GM11168 (cell line): ENCODE measurements at regions not wholly inside any gene's neighbourhood (a gene's known extent, or its start where the extent isn't known, plus 50 kb on each side); places are given as distances from the start of the nearest gene placed in this dataset.

ENCODE experiments used
- in situ Hi-C: fragments of 300-500 bp; cut with MboI; formaldehyde crosslinking; loops from one replicate; pipeline ENCODE4 v1.12.0; 2022; ENCODE audit warnings: low sequenced_read_pairs; ENCODE audit not compliant: unreplicated experiment

DNA sequence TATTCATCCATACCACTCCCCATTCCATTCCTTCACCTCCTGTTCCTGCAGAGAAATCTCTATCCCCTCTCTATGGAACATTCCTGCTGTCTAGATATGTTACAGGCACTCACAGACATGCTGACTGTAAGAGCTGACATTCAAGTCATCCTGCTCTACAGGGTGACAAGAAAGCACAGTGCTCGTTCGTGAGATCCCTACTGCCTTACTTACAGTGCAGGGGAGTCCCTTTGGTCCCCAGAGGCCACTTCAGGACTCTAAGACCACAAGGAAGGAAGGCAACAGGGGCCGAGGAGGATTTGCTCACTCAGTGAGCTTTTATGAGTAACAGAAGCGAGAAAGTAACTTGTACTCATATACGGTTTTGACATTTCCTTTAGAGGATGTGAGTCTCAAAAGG is 110.5 kb downstream of the GAS1 start:
- in situ Hi-C loops, result no loop called here

DNA sequence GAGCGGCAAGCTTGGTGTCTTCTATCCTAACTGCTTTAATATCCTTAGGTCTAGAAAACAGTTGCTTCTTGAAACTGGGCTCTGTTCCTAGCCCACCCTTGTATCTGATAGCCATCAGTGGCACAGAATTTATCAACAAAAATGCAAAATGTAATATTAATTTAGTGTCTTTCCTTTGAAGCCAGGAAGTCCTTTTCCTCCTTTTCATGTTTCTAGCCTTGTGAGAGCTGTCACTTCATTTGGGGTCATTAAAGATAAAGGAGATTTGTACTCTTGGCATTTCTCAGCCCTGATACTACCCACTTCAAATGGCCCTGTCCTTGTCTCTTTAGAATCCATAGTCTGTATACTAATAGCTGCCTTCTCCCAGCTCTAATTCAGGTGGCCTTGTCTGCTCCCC is 111.0 kb downstream of the GAS1 start:
- in situ Hi-C loops, result no loop called here

DNA sequence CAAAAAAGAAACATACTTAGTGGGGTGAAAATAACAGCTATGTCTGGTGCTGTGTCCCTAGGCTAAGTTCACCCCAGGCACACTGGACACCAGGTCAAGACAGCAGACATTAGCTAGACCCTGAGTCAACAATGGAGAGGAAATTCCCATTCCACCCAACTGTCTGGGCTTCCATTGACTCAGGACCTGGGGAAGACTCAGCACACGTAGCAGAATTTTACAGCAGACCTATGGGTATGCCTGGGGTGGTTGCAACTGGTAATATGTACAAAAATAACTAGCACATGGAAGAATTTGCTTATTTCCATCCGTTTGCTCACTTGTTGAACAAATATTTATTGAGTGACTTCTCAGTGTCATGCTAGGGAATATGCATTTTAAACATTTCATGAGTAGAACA is 117.0 kb downstream of the GAS1 start:
- in situ Hi-C loops, result no loop called here

DNA sequence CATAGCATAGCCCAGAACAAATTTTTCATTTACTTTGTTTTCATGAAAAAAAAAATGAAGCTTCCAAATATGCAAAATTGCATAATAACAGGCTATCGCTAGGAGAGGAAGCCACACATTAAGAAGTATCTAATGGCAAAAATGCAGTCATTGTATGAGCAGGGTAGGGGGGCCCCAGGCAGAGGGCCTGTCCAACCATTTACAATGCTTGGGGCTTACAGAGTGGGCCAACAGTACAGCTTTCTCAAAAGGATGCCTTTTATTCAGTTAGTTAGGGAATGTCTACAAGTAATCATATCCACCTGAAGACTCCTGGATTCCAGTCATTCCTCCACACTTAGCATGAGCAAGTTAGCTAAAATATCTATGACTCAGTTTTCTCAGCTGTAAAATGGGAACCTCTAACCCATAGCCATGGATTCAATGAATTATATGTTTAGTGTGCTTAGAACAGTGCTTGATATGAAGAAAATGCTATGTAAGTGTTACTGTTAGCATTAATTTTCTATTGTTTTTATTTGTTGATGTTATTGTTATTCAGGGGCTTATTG is 117.7 kb downstream of the GAS1 start:
- in situ Hi-C loops, result no loop called here

DNA sequence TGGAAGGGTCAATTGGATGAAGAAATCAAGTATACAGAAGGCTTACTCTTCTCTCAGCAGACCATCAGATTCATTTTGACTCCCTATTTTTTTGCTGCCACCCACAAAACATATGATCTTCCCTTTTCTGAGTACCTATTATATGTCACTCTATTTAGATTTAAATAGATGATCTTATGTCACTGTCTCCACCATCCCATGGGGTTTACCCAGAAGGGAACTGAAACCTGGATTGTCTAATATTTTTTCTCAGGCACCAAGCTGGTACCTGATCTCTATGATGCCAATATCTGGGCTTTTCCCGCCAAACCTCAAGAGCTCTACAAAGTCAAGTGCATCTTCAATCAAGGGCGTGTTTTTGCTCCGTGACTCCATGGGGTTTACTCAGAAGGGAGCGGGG is 118.7 kb downstream of the GAS1 start:
- in situ Hi-C loops, result no loop called here

DNA sequence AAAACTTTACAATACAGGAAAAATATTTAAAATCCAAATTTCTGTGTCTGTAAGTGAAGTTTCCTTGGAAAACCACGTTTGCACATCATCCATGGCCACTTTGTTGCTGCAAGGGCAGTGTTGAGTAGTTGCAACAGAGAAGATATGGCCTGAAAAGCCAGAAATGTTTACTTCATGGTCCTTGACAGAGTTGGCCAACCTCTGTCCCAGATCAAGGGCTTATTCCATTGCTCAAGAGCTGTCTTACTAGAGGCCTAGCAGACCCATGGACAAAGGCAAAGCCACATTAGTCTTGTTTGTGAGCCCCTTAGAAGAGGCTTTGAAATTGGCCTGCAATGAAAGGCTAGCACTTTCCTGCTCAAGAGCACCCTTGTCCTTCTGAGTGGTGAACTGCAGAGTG is 119.4 kb downstream of the GAS1 start:
- in situ Hi-C loops, result no loop called here

DNA sequence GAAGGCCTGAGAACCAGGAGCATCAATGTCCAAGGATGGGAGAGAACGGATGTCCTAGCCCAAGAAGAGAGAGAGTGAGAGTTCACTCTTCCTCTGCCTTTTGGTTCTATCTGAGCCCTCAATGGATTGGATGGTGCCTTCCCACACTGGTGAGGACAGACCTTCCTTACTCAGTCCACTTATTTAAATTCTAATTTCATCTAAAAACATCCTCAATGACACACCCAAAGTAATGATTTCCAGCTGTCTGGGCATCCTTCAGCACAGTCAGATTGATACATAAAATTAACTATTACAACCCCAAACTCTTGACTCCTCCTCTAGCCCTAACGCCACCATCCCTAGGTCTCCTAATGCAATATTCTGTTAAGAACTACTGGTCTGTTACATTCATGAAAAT is 122.0 kb downstream of the GAS1 start:
- in situ Hi-C loops, result no loop called here

DNA sequence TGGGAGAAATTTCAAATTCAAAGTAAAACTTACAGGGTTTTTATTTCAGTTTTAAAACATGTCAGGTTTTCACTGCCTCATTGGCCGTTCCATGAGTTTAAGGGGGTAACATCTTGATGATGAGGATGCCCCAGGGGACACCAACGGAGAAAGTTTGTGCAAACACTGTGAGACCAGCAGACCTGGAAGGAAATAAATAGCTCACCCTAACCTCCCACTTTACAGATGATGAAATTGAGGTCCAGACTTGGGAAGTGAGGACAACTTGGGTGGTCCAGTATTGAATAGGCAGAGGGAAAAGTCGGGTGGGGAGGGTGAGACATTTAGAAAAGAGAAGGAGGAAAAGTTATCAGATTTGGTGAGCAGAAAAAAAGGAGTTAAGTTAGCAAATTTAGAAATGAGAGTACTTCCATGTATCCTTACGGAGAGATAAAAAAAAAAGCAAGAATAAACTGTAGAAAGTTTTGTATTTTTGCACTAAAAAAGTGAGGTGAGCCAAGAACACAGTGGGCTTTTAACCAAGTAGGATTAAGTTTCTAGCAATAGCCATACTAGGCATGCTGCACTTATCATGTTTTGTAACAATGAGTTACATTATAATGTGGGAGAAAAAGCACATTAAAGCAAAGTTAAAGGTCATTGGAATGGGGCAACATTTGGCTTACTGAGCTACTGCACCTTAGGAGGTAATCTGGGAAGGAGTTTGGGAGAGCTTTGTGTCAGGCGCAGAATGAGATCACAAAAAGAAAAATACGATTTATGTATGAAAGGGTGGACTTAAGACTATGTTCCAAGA is 125.1 kb downstream of the GAS1 start:
- in situ Hi-C loops, result no loop called here

DNA sequence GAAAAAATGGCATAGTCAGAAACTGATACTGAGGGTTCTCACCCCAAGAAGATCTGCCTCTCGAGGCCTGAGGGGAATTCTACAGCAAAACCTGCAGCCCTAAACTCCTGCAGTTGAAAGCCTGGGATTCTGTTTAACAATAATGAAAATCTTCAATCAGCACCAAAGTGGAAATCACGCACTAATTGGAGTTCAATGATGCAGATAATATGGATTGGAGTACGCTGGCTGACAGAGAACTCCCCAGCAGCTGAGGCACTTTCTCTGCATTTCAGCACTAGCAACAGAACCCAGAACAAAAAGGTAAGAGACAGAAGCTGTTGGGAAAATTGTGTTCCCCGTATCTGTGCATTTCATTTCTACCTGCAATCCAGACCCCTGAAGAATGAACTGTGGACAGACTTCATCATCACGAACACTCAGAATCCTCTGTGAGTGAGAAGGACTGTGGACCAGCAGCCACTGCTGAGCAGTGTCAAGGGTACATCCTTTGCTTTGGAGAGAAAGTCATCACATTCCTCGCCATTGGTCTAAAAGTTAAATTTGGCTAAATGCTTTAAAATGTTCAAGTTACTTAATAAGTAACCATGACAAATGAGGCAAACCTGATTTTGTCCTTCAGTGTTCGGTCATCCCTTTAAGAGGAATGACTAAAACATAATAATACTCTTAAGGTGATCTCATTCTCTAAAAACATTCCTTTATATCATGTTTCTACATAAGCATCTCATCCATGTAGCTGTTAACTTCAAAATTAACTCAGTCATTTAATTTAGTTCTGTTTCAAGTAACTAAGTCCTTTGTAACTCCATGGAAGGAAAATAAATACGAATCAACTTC is 126.1 kb downstream of the GAS1 start:
- in situ Hi-C loops, result no loop called here

DNA sequence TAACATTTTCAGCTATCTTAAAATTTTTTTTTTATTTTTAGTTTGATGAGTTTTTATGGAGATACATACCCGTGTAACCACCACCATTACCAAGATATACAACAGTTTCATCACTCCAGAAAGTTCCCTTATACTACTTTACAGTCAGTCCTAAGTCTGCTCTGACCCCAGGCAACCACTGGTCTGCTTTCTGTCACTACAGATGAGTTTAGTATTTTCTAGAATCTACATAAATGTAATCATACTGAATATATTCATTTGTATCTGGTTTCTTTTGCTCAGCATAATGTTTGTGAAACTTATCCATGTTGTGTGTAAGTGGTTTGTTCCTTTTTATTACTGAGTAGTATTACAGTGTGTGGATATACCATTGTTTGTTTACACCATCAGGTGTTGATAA is 127.8 kb downstream of the GAS1 start:
- in situ Hi-C loops, result no loop called here

DNA sequence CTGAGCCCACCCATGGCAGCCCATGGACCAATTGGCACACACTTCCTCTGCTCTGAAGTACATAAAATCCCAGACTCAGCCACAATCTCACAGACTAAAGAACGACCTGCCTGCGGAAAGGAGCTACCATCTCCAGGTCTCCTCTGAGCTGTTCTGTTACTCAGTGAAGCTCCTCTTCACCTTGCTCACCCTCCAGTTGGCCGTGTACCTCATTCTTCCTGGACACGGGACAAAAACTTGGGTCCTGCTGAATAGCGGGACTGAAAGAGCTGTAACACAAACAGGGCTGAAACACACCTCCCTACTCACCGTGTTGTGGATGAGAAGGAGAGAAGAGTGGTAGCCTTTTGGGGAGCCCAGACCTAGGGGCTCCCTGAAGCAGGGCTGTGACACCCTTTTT is 128.7 kb downstream of the GAS1 start:
- in situ Hi-C loops, result no loop called here

DNA sequence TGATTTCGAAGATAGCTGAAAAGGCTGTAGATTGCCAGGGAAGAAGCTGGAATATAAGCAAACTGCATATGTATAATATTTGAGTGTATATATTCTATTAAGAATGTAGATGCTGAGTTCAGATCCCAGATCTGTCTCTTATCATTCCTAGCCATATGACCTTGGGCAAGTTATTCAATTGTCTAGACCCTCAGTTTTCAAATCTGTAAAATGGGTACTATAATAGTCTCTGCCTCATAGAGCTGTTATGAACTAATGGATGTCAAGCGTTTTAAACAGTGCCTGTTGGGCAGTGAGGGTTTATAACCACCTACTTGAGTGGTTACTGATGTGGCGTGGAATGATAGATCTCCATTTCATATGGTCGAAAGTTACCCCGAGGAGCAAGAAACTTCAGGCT is 130.4 kb downstream of the GAS1 start:
- in situ Hi-C loops, result no loop called here

DNA sequence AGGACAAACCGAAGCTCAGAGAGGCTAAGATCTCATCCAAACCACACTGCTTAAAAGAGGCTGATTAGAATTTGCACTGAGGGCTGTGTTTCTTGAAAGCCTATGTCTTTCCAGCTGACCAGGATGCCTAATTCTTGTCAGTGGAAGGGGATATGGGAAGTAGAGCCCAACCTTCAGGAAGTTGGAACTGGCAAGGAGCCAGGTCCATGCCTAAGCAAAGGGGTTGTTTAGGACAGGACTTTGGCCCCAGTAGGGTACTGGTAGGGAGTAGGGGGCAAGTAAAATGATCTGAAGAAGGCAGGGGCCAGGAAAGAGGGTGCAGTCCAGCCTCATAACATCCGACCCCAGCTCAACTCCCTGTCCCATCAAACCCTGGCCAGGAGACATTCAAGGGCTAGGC is 130.9 kb downstream of the GAS1 start:
- in situ Hi-C loops, result no loop called here

DNA sequence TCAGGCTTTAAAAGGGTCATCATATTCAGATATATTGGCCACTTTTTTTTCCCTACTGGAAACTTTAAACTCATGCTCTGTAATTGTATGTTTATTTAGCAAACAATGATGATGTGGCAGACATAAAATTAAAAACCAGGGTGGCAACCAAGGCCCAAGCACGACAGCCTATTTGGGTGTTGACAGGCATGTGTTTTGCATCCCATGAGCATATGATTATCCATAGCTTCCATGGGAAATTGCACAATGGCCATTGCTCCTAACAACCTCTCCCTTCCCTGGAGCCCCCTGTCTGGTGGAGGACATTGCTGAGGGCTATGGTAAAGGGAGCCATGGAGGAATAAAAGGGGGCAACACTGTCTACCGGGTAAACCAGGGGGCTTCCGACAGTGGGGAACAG is 134.7 kb downstream of the GAS1 start:
- in situ Hi-C loops, result no loop called here

DNA sequence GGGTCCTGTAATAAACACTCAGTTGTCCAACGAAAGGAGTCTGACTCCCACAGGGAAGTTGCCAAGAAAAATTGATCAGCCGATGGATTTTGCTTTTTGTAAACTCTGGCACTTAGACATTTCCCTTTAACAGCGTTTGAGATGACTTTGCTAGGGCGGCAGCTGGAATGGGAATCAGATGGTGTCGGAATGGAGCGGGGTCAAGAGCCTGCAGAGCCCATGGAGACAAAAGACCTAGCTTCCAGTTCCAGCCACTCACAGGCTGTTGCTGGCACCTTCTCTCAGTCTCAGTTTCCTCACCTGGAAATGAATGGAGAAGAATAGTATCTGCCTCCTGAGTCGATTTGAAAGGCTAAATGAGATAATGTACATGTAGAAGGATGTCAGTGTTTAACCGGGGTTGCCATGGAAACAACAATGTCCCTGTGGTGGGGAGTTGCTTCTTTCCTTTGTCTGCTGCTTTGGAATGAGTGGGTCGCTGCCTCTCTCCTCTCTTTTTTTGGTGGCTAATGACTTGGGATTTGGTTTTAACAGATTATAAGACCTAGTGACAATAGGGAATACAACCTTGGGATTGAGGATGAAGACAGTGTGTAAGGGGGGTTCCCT is 137.4 kb downstream of the GAS1 start:
- in situ Hi-C loops, result no loop called here

DNA sequence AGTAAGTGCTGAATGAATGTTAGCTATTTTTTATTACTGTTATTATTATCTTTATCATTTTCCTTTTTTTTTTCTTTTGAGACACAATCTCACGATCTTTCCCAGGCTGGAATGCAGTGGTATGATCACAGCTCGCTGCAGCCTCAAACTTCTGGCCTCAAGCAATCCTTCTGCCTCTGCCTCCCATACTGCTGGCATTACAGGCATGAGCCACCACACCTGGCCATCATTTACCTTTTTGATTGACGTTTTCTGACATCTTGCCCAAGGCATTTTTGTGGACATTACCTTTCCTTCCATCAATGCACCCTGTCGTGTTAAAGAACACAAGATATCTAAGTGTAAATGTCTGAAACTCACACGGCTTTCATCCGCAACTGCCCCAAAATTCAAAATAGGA is 138.2 kb downstream of the GAS1 start:
- in situ Hi-C loops, result no loop called here

DNA sequence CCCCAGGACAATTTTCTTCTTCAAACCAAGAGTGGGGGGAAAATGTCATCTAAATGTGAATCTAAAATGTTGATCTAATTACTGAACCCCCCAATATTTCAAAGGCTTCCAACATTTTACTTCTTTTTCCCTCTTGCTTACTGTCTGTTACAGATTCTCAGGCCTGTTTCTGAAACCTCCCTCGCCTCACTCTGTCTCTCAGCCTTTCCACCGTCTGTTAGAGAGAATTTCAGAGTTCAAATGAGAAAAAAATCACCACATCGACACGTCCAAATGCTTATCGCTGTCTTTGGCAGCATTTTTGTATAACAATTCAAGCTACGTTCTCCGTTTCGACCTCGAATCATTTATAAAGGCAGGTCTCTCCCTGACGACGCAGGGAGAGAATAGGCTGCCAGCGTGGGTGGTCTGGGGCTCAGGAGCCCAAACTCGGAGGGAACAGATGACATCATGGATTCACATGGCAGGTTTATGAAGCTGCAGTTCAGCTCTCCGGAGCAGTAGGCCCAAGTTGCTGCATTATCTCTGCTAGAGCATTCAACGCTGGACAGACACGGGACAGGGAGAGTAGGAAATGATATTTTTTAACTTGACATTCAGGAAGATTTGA is 139.8 kb downstream of the GAS1 start:
- in situ Hi-C loops, result no loop called here

DNA sequence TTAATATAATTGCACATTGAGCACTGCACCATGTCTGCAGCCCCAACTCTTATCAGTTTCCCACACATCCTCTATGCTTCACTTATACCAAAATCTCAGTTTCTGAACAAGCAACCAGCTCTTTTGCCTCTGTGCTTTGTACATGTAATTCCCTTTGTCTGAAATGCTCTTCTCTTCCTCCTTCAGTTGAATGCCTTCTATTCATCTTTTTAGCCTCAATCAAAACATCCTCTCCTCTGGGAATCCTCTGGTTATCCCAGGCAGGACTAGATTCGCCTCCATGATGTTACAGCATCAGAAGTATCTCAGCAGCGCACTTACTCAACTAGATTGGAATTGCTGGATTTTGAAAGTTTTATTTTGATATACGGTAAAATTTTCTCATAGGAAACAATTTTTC is 143.3 kb downstream of the GAS1 start:
- in situ Hi-C loops, result no loop called here

DNA sequence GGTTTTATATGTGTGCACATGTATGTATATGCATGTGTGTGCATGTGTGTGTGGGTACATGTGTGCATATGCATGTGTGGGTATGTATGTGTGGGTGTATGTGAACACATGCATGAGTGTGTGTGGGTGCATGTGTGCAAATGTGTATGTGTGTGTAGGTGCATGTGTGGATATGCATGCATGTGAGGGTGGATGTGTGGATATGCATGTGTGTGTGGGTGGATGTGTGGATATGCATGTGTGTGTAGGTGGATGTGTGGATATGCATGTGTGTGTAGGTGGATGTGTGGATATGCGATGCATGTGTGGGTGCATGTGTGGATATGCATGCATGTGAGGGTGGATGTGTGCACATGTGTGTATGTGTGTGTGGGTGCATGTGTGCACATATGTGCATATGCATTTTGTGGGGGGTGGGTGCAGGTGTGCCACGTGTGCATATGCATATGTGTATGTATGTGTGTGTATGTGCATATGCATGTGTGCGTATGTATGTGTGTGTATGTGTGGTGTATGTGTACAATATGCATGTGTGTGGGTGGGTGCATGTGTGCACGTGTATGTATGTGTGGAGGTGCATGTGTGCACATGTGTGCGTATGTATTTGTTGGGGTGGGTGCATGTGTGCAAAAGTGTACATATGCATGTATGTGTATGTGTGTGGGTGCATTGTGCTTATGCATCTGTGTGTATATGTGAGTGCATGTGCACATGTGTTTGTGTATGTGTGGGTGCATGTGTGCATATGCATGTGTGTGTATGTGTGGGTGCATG is 144.2 kb downstream of the GAS1 start:
- in situ Hi-C loops, result no loop called here

DNA sequence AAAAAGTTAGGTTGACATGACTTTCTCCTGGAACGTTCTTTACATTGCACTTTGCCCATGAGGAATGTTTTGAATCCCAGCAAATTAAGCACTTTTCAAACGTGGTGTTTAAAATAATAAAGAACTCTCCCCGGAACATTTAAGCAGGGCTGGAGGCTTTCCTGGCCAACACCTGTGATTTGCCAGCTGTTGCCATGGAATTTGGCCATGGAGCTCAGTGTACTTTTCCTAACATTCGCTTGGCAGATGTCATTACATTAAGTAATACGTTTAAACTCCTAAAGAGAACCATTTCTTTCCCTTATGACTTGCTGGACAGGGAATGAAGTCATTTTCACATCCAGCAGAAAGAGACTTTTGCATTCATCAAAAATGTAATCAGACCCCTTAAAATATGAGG is 146.1 kb downstream of the GAS1 start:
- in situ Hi-C loops, result no loop called here
